K562 (cell line): ENCODE measurements at regions not wholly inside any gene's neighbourhood (a gene's known extent, or its start where the extent isn't known, plus 50 kb on each side); places are given as distances from the start of the nearest gene placed in this dataset.

Source experiments
- ATAC-seq: fragments of 200-7000 bp; cut with Tn5 transposase; 3 replicates; pipeline ENCODE4 v1.9.1; 2020; ENCODE audit warnings: moderate library complexity
- BruUV-seq: library from RNA; stranded (reverse); fragments of 400-500 nt; replicated peaks from 2 replicates; lab custom pipeline; 2021; lab: Mats Ljungman, UMichigan
- CTCF ChIA-PET: fragments of 300-600 bp; formaldehyde crosslinking; extraction: SDS; loops from one replicate; lab custom pipeline; 2021; ENCODE audit warnings: low intra/inter-chr PET ratio; lab: Yijun Ruan, JAX
- POLR2A ChIA-PET: fragments of 300-600, 350-650 bp; sonication (Branson Sonifier 250); formaldehyde crosslinking; extraction: SDS; loops from one replicate; lab custom pipeline; 2021; ENCODE audit warnings: antibody characterized with exemption, inconsistent platforms; lab: Yijun Ruan, JAX
- DNase-seq, 4 experiments: peaks; one replicate each; pipeline versions ENCODE4 v3.0.0 to v3.0.0-alpha.2; 2011 to 2018; ENCODE audit warnings: low spot score in 3 of 4, mixed read lengths in 3 of 4; ENCODE audit errors: extremely low read depth in 1 of 4
- FAIRE-seq: peaks from 2 replicates; lab custom pipeline; 2011; peaks lifted over from hg19 to GRCh38; lab: Jason Lieb, UNC
- H2AFZ ChIP-seq: 2 replicates; pipeline ENCODE4 v1.6.0; 2011; ENCODE audit warnings: low read depth, low read length, control low read depth, inconsistent platforms
- H3K27ac ChIP-seq: fragments of 200-600 bp; 3 replicates; pipeline ENCODE4 v1.8.0; 2011; ENCODE audit warnings: low read depth, mild to moderate bottlenecking, control low read depth, inconsistent platforms, low read length, moderate library complexity, mixed read lengths; ENCODE audit errors: extremely low read depth
- H3K27me3 ChIP-seq, 2 experiments: fragments of 300-600 bp in 1 of 2; 2 replicates in 1 of 2; 3 replicates in 1 of 2; pipeline versions ENCODE4 v1.6.0 to v1.8.0; 2011; ENCODE audit warnings: inconsistent platforms in 2 of 2, low read length in 2 of 2, mild to moderate bottlenecking in 1 of 2, mixed read lengths in 1 of 2, moderate library complexity in 1 of 2; ENCODE audit not compliant: control insufficient read depth in 2 of 2, insufficient read depth in 2 of 2
- H3K36me3 ChIP-seq: fragments of 300-600 bp; 3 replicates; pipeline ENCODE4 v1.8.0; 2011; ENCODE audit warnings: mild to moderate bottlenecking, low read length, inconsistent platforms; ENCODE audit not compliant: control insufficient read depth, insufficient read depth
- H3K4me1 ChIP-seq, 2 experiments: fragments of 200-600 bp in 1 of 2; replicated peaks in 1 of 2; 2 replicates in 1 of 2; 3 replicates in 1 of 2; pipeline versions ENCODE4 v1.5.1 to v1.8.0; 2011; ENCODE audit warnings: inconsistent platforms in 2 of 2, low read length in 2 of 2, mild to moderate bottlenecking in 1 of 2, mixed read lengths in 1 of 2, moderate library complexity in 1 of 2; ENCODE audit not compliant: control insufficient read depth in 2 of 2, insufficient read depth in 2 of 2
- H3K4me2 ChIP-seq: 2 replicates; pipeline ENCODE4 v1.6.1; 2011; ENCODE audit warnings: low read length, control low read depth, inconsistent platforms, mixed read lengths; ENCODE audit not compliant: insufficient read depth
- H3K4me3 ChIP-seq: fragments of 200-600 bp; sonication (generic), shearing (Covaris generic); 2 replicates; pipeline ENCODE4 v1.5.1; 2016; ENCODE audit warnings: control low read depth, inconsistent platforms
- H3K79me2 ChIP-seq: fragments of 200-600 bp; 3 replicates; pipeline ENCODE4 v1.8.0; 2011; ENCODE audit warnings: low read length, inconsistent platforms; ENCODE audit not compliant: control insufficient read depth, insufficient read depth
- H3K9ac ChIP-seq, 2 experiments: 2 replicates each; pipeline versions ENCODE4 v1.6.0 to v1.6.1; 2011; ENCODE audit warnings: low read depth in 2 of 2, low read length in 2 of 2, control low read depth in 1 of 2, inconsistent platforms in 1 of 2, mild to moderate bottlenecking in 1 of 2, mixed read lengths in 1 of 2; ENCODE audit not compliant: insufficient read depth in 1 of 2
- H3K9me1 ChIP-seq: one replicate; pipeline ENCODE4 v1.6.0; 2011; ENCODE audit warnings: inconsistent platforms, mild to moderate bottlenecking, low read length, moderate library complexity; ENCODE audit not compliant: control insufficient read depth, insufficient read depth
- H3K9me3 ChIP-seq: replicated peaks from 2 replicates; pipeline ENCODE4 v1.5.1; 2011; ENCODE audit warnings: low read depth, low read length, inconsistent platforms; ENCODE audit not compliant: control insufficient read depth, insufficient read depth
- H4K20me1 ChIP-seq: replicated peaks from 2 replicates; pipeline ENCODE4 v1.6.1; 2011; ENCODE audit warnings: low read length, inconsistent platforms, mixed read lengths; ENCODE audit not compliant: control insufficient read depth, insufficient read depth
- CHCHD3 ChIP-seq: fragments of 250-450 bp; sonication (Bioruptor Pico); IDR thresholded peaks from 2 replicates; pipeline ENCODE4 v2.1.2; 2022; ENCODE audit warnings: mild to moderate bottlenecking
- HMG20A ChIP-seq: fragments of 450-650 bp; formaldehyde crosslinking; conservative IDR thresholded peaks from 2 replicates; pipeline ENCODE4 v1.4.0; 2020; ENCODE audit warnings: mild to moderate bottlenecking, mixed read lengths
- HSF4 ChIP-seq: fragments of 250-450 bp; sonication (Bioruptor Pico); IDR thresholded peaks from 2 replicates; pipeline ENCODE4 v2.1.2; 2022; ENCODE audit warnings: mild to moderate bottlenecking, moderate library complexity, borderline replicate concordance
- IRF2 ChIP-seq: sonication (generic); formaldehyde crosslinking; IDR thresholded peaks from 2 replicates; pipeline ENCODE4 v1.8.1; 2022; ENCODE audit warnings: mild to moderate bottlenecking, missing genetic modification reagents
- TAL1 ChIP-seq: fragments of 450-650 bp; IDR thresholded peaks from 2 replicates; pipeline ENCODE4 v1.6.1; 2016; ENCODE audit warnings: mild to moderate bottlenecking
- ZKSCAN1 ChIP-seq: fragments of 150-350 bp; IDR thresholded peaks from 2 replicates; pipeline ENCODE4 v1.6.1; 2016; ENCODE audit warnings: low read depth, low read length
- ZNF12 ChIP-seq: sonication (generic); formaldehyde crosslinking; IDR thresholded peaks from 2 replicates; pipeline ENCODE4 v1.4.0; 2020; ENCODE audit warnings: mild to moderate bottlenecking, missing genetic modification reagents
- ZNF830 ChIP-seq: fragments of 250-450 bp; sonication (Bioruptor Pico); IDR thresholded peaks from 2 replicates; pipeline ENCODE4 v1.5.0; 2021; ENCODE audit warnings: mild to moderate bottlenecking
- ZSCAN29 ChIP-seq: fragments of 450-650 bp; IDR thresholded peaks from 2 replicates; pipeline ENCODE4 v1.6.1; 2017
- WGBS: fragments of 100-300 bp; shearing (Covaris generic); methylation state at CpG from one replicate; pipeline ENCODE4 v1.1.6; 2016; ENCODE audit warnings: low coverage, mixed read lengths; ENCODE audit not compliant: insufficient coverage; ENCODE audit errors: missing lambda C conversion rate; 5-methylcytosine and 5-hydroxymethylcytosine counted together
- in situ Hi-C: fragments of 300-500 bp; cut with MboI; formaldehyde crosslinking; loops from 4 replicates; pipeline ENCODE4 v1.15.0; 2018; ENCODE audit warnings: inconsistent platforms, mixed read lengths
- intact Hi-C: fragments of 100-400 bp; cut with micrococcal nuclease; formaldehyde crosslinking; loops from 2 replicates; pipeline ENCODE4 v1.14.2; 2022
- TF ChIP-seq, protein P1 (sequence below): fragments of 450-650 bp; IDR thresholded peaks from 2 replicates; pipeline ENCODE4 v1.6.1; 2017; ENCODE audit warnings: antibody characterized with exemption
- TF ChIP-seq, protein P2 (sequence below), 2 experiments: fragments of 450-650 bp in 1 of 2; sonication (generic) in 1 of 2; formaldehyde crosslinking; conservative IDR thresholded peaks; 2 replicates each; pipeline versions ENCODE4 v1.4.0 to v1.8.1; 2020 to 2022; ENCODE audit warnings: mild to moderate bottlenecking in 1 of 2, missing genetic modification reagents in 1 of 2

- TF ChIP-seq, protein P1, sequence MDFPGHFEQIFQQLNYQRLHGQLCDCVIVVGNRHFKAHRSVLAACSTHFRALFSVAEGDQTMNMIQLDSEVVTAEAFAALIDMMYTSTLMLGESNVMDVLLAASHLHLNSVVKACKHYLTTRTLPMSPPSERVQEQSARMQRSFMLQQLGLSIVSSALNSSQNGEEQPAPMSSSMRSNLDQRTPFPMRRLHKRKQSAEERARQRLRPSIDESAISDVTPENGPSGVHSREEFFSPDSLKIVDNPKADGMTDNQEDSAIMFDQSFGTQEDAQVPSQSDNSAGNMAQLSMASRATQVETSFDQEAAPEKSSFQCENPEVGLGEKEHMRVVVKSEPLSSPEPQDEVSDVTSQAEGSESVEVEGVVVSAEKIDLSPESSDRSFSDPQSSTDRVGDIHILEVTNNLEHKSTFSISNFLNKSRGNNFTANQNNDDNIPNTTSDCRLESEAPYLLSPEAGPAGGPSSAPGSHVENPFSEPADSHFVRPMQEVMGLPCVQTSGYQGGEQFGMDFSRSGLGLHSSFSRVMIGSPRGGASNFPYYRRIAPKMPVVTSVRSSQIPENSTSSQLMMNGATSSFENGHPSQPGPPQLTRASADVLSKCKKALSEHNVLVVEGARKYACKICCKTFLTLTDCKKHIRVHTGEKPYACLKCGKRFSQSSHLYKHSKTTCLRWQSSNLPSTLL = no peak
- no peak for TF ChIP-seq HMG20A (CRISPR knock-in tag)
- no peak for TF ChIP-seq ZNF12 (CRISPR knock-in tag)
- no peak for TF ChIP-seq HSF4 (CRISPR knock-in tag)
Observed at GRCh38 chr6:90877616-90878015, 290.7 kb upstream of the MAP3K7 start (continued).

GRCh38 chr6:90874931-90875330, 288.1 kb upstream of the MAP3K7 start:
- intact Hi-C loops (no loop called here), in situ Hi-C loops (no loop called here)
- BruUV-seq = no TSS peak
- Histone ChIP-seq H3K27ac (no peak overlapping the region), H3K4me1 (no peaks in the 10 kb centered on the region), H3K9me1 (no peaks in the 10 kb centered on the region), H3K27me3 (no peaks in the 10 kb centered on the region; a peak in 1 of 5 replicates), H3K36me3 (no peaks in the 10 kb centered on the region), H3K79me2 (no peaks in the 10 kb centered on the region), H3K4me3 (no peak overlapping the region), H3K9ac (no peak overlapping the region), H2AFZ (no peak overlapping the region), H4K20me1 (no peaks in the 10 kb centered on the region), H3K9me3 (no peaks in the 10 kb centered on the region), H3K4me2 (no peak overlapping the region)
- DNase-seq (no peak), ATAC-seq (no peak), FAIRE-seq (no peak)
- POLR2A ChIA-PET = interaction anchor here (1.1 kb wide), 1 partner anchor 19 kb away, joined by 3 read pairs; no protein-coding TSS in a partner anchor
- TF ChIP-seq CHCHD3 (CRISPR knock-in tag) = no peak
- TF ChIP-seq ZSCAN29 = no peak
- TF ChIP-seq, protein P2, sequence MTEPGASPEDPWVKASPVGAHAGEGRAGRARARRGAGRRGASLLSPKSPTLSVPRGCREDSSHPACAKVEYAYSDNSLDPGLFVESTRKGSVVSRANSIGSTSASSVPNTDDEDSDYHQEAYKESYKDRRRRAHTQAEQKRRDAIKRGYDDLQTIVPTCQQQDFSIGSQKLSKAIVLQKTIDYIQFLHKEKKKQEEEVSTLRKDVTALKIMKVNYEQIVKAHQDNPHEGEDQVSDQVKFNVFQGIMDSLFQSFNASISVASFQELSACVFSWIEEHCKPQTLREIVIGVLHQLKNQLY (CRISPR knock-in tag; conservative IDR thresholded peaks at IDR 0.05) = no peak
- no peak for TF ChIP-seq ZNF830 (CRISPR knock-in tag)
- no peak for TF ChIP-seq TAL1
- no peak for TF ChIP-seq ZKSCAN1
- TF ChIP-seq IRF2 (CRISPR knock-in tag) = no peak
- WGBS = 2% methylated on average over 4 of the region's 4 CpGs
- CTCF ChIA-PET = no interaction called here
